OCI-LY7 (cell line): ENCODE measurements at regions not wholly inside any gene's neighbourhood (a gene's known extent, or its start where the extent isn't known, plus 50 kb on each side); places are given as distances from the start of the nearest gene placed in this dataset.

Experiments used
- EZH2phosphoT487 ChIP-seq: fragments of 200-600 bp; sonication (generic); IDR thresholded peaks from 2 replicates; pipeline ENCODE4 v1.6.1; 2018; ENCODE audit warnings: low read depth, borderline replicate concordance, mild to moderate bottlenecking, mixed run types, antibody characterized with exemption, low read length, moderate library complexity, mixed read lengths
- TF ChIP-seq, protein P1 (sequence below): fragments of 200-600 bp; sonication (generic); conservative IDR thresholded peaks from 2 replicates; pipeline ENCODE4 v1.5.1; 2014; ENCODE audit warnings: mild to moderate bottlenecking, antibody characterized with exemption, low read length, moderate library complexity, mixed read lengths

DNA sequence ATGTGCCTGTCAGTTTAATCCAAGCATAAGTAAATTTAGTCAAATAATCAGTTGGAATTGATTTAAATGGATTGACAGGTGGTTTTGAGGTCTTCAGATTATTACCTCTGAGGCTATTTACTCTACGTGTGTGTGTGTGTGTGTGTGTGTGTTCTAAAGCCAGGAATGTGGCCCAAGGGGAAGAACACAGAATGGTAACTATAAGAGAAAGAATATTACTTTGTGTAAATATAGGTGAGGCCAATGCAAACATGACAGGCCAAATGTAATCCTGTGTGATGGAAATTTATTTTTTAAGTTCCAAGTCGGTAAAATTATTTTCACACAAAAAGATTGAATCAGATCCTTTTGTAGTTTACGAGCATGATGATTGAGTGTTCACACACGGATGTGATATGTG, 390.0 kb downstream of the PLK2 start:
- TF ChIP-seq, protein P1, sequence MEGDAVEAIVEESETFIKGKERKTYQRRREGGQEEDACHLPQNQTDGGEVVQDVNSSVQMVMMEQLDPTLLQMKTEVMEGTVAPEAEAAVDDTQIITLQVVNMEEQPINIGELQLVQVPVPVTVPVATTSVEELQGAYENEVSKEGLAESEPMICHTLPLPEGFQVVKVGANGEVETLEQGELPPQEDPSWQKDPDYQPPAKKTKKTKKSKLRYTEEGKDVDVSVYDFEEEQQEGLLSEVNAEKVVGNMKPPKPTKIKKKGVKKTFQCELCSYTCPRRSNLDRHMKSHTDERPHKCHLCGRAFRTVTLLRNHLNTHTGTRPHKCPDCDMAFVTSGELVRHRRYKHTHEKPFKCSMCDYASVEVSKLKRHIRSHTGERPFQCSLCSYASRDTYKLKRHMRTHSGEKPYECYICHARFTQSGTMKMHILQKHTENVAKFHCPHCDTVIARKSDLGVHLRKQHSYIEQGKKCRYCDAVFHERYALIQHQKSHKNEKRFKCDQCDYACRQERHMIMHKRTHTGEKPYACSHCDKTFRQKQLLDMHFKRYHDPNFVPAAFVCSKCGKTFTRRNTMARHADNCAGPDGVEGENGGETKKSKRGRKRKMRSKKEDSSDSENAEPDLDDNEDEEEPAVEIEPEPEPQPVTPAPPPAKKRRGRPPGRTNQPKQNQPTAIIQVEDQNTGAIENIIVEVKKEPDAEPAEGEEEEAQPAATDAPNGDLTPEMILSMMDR = no peak
- no peak for TF ChIP-seq EZH2phosphoT487
